ENCODE measurements at regions not wholly inside any gene's neighbourhood (a gene's known extent, or its start where the extent isn't known, plus 50 kb on each side); places are given as distances from the start of the nearest gene placed in this dataset.
"Not testable (repeated sequence)": the region's sequence is repeated elsewhere in the genome, so short reads cannot be mapped to it uniquely, and the experiment has no call there.

DNA sequence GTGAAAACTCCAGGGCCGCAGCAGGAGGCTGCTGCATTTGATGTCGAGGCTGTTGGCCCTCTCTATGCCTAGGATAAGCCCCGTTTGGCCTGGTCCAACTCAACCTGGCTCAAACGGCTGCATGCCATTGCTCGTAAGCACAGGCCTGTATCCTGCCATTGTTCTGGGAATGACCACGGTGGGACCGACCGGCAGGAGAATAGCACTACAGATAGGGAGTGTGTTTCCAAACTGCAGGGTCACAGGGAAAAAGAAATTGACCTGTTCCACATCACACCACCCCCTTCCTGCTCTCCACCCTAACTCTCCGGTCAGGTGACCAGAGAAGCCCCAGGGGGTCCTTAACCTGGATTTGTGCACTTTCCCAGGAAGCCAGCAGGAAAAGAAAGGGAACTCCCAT lies 278.7 kb upstream of the KLF4 start:
- H3K27ac ChIP-seq: peak overlapping the region in 1 of 2 donors; percentile 42
- DNase-seq (ENCODE audit: low spot score): no peak
- no peak for TF ChIP-seq CTCF (IDR thresholded peaks at IDR 0.05)
- no peak overlapping the region for H3K4me3 ChIP-seq

GRCh38 chr9:107767711-107768110 lies 278.1 kb upstream of the KLF4 start:
- no peak for TF ChIP-seq CTCF (IDR thresholded peaks at IDR 0.05)
- H3K27ac ChIP-seq: peak overlapping the region in 1 of 2 donors; percentile 42

GRCh38 chr9:107763469-107763868 lies 273.9 kb upstream of the KLF4 start:
- not testable (repeated sequence) for DNase-seq (ENCODE audit: low spot score); H3K27ac ChIP-seq; H3K4me3 ChIP-seq

More at GRCh38 chr9:107767711-107768110, 278.1 kb upstream of the KLF4 start:
- no peak overlapping the region for H3K4me3 ChIP-seq
- no peak for DNase-seq (ENCODE audit: low spot score)

DNA sequence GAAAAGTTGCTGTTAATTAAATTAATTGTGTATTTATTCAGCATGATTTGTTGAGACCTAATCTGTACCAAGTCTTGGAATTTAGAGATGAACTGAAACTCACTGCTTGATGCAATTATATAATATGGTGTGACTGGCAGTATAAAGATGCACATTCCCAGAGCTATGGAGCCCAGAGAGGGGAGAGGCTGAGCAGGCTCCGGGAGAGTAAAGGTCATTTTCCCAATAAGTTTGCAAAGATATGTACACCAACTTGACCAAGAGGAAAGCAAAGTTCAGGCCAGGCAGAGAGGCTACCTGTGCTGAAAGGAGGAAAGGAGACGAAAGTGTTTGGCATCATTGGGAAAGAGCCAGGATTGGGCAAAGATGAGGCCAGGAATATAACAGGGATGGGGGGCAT lies 271.7 kb upstream of the KLF4 start:
- DNase-seq (ENCODE audit: low spot score): no peak
- Histone ChIP-seq H3K27ac (peak overlapping the region in 1 of 2 donors; percentile 71), H3K4me3 (no peak overlapping the region)
- no peak for TF ChIP-seq CTCF (IDR thresholded peaks at IDR 0.05)

DNA sequence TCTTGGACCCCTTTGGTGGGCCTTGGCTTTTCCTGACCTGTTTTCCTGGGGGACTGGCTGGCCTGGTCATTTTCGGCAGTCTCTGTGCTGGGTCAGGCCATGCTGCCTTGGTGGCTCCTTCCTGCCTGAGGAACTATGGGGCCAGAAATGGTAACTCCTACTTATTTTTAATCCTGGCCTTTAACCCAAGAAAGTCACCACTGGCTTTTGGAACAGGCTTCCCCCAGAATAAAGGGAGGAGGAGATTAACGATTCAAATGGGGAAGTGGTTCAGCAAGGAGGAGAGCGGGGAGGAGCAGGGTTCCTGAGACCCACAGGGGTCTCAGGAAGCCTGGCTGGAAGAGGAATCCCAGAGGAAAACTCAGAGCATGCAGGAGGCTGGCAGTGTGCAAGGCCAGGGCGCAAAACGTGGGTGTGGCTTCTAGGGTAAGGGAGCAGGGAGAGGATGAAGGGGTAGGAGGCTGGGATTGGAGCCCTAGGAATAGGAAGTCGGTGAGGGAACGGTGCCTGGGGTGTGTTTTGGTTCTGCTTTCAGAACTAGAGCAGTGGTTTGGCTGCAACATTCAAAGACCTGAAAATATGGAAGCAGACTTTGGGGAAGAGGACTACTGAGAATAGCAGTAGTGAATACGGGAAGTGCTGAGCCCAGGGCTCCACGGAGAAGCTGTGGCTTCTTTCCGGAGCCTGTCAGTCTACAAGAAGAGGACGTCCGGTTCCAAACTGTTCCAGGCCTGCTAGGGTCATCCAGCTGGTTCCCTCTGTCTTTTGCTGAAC lies 271.1 kb upstream of the KLF4 start:
- no peak for DNase-seq (ENCODE audit: low spot score)
- TF ChIP-seq CTCF (IDR thresholded peaks at IDR 0.05): no peak
- H3K4me3 ChIP-seq: no peak overlapping the region
- peak overlapping the region in 1 of 2 donors; percentile 71 for H3K27ac ChIP-seq

DNA sequence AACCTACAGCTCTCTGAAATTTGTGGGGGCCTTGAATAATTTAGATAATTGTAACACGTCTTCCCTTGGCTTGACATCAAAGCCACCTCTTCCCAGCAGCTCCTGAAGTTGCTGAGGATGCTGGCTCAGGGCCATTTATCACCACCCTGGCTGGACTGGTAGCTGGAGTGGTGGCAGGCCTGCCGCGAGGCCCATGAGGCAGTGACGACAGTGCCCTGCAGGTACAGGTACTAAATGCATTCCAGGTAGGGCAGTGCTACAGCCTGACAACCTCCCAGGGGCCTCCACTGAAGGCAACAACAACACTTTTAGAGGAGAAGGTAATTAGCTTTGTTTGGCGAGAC lies 270.2 kb upstream of the KLF4 start:
- DNase-seq (ENCODE audit: low spot score): no peak
- TF ChIP-seq CTCF (IDR thresholded peaks at IDR 0.05): no peak
- peak overlapping the region in 1 of 2 donors; percentile 71 for H3K27ac ChIP-seq
- no peak overlapping the region for H3K4me3 ChIP-seq

DNA sequence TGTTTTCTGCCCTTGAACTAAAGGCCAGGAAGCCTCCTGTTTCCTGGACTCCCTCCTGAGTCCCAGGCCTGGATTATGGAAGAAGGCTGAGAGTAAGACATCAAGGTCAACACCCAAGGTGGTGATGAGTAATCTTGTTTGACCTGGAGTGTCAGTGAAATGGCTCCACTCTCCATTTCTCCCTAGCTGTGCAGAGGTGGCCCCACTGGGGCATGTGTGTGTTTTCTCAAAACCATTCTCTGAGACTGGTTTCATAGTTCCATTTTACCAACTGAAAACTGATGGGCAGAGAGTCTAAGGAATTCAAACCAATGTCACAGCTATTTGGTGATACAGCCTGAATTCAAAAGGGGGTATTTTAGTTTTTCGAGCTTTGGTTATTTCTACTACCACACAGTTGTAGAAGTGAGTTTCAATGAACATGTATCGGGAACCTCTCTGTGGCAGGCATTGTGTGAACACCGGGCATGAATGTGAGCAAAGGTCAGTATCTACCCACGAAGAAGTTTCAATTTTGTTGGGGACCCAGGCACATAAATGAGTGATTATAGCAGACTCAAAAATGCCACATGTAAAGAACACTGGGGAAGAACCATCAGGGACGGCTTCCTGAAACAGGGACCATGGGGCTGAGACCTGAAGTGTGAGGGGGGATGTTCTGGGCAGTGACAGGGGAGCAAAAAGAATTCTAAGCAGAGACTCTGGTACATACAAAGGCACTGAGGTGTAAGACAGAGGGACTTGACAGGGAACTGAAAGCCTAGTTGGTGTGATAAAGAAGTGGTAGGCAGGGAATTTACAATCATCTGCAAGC lies 269.6 kb upstream of the KLF4 start:
- H3K4me3 ChIP-seq: no peak overlapping the region
- TF ChIP-seq CTCF (IDR thresholded peaks at IDR 0.05): no peak
- DNase-seq (ENCODE audit: low spot score): no peak
- peak overlapping the region in 1 of 2 donors; percentile 71 for H3K27ac ChIP-seq
